GM23338 (cell line): ENCODE measurements at regions not wholly inside any gene's neighbourhood (a gene's known extent, or its start where the extent isn't known, plus 50 kb on each side); places are given as distances from the start of the nearest gene placed in this dataset.

ENCODE experiments used
- ATAC-seq: fragments of 200-7000 bp; cut with Tn5 transposase; 3 replicates; pipeline ENCODE4 v1.9.1; 2020
- DNase-seq: peaks from one replicate; pipeline ENCODE4 v3.0.0-alpha.2; 2015; ENCODE audit warnings: low spot score
- H2AFZ ChIP-seq: fragments of 200-600 bp; sonication (generic); 2 replicates; pipeline ENCODE4 v1.8.0; 2016; ENCODE audit warnings: antibody characterized with exemption, mild to moderate bottlenecking, moderate library complexity
- H3F3A ChIP-seq: fragments of 200-600 bp; sonication (generic); replicated peaks from 2 replicates; pipeline ENCODE4 v1.8.0; 2017; ENCODE audit warnings: antibody characterized with exemption, mixed run types, low read depth
- H3K27ac ChIP-seq: fragments of 200-600 bp; sonication (generic); 2 replicates; pipeline ENCODE4 v1.6.1; 2016; ENCODE audit warnings: low read depth
- H3K27me3 ChIP-seq: fragments of 200-600 bp; sonication (generic); 2 replicates; pipeline ENCODE4 v1.8.0; 2016; ENCODE audit warnings: mild to moderate bottlenecking, mixed run types, moderate library complexity; ENCODE audit not compliant: insufficient read depth
- H3K36me3 ChIP-seq: fragments of 200-600 bp; sonication (generic); 2 replicates; pipeline ENCODE4 v1.8.0; 2016; ENCODE audit warnings: mild to moderate bottlenecking; ENCODE audit not compliant: insufficient read depth
- H3K4me1 ChIP-seq: fragments of 200-600 bp; sonication (generic); 2 replicates; pipeline ENCODE4 v1.8.0; 2016; ENCODE audit warnings: mild to moderate bottlenecking, moderate library complexity; ENCODE audit not compliant: insufficient read depth
- H3K4me2 ChIP-seq: fragments of 200-600 bp; sonication (generic); 2 replicates; pipeline ENCODE4 v1.7.1; 2017; ENCODE audit warnings: mixed run types
- H3K4me3 ChIP-seq: fragments of 200-600 bp; sonication (generic); 2 replicates; pipeline ENCODE4 v1.6.1; 2016; ENCODE audit warnings: mixed run types
- H3K79me2 ChIP-seq: fragments of 200-600 bp; sonication (generic); replicated peaks from 2 replicates; pipeline ENCODE4 v1.8.0; 2017; ENCODE audit warnings: mild to moderate bottlenecking; ENCODE audit not compliant: insufficient read depth
- H3K9me2 ChIP-seq: fragments of 200-600 bp; sonication (generic); 2 replicates; pipeline ENCODE4 v1.8.0; 2017; ENCODE audit not compliant: insufficient read depth
- H4K20me1 ChIP-seq: fragments of 200-600 bp; sonication (generic); replicated peaks from 2 replicates; pipeline ENCODE4 v1.8.0; 2017; ENCODE audit warnings: mild to moderate bottlenecking; ENCODE audit not compliant: insufficient read depth
- H3K27ac Mint-ChIP-seq: 2 replicates; pipeline ENCODE4 v1.8.0; 2020; ENCODE audit warnings: inconsistent platforms, mild to moderate bottlenecking, moderate library complexity, mixed read lengths
- H3K27me3 Mint-ChIP-seq: 3 replicates; pipeline ENCODE4 v1.8.0; 2022; ENCODE audit warnings: low read depth, mild to moderate bottlenecking, moderate library complexity, mixed read lengths, inconsistent platforms; ENCODE audit not compliant: insufficient read depth, poor library complexity
- H3K36me3 Mint-ChIP-seq: 3 replicates; pipeline ENCODE4 v1.8.0; 2021; ENCODE audit warnings: low read depth, mild to moderate bottlenecking, inconsistent platforms, moderate library complexity, mixed read lengths
- H3K4me1 Mint-ChIP-seq: 3 replicates; pipeline ENCODE4 v1.8.0; 2020; ENCODE audit warnings: mild to moderate bottlenecking, inconsistent platforms, mixed read lengths
- H3K4me3 Mint-ChIP-seq: 3 replicates; pipeline ENCODE4 v1.8.0; 2021; ENCODE audit warnings: moderate library complexity, mild to moderate bottlenecking, inconsistent platforms, mixed read lengths
- H3K9me3 Mint-ChIP-seq: 3 replicates; pipeline ENCODE4 v1.8.0; 2020; ENCODE audit warnings: moderate library complexity, mild to moderate bottlenecking, inconsistent platforms, mixed read lengths
- CREB1 ChIP-seq: fragments of 250-450 bp; sonication (Bioruptor Pico); IDR thresholded peaks from 2 replicates; pipeline ENCODE4 v1.5.0; 2020; ENCODE audit warnings: low read depth, mild to moderate bottlenecking, moderate library complexity
- JUNB ChIP-seq: IDR thresholded peaks from one replicate; pipeline ENCODE4 v1.6.1; 2016; ENCODE audit warnings: antibody characterized with exemption; ENCODE audit not compliant: unreplicated experiment
- NANOG ChIP-seq: IDR thresholded peaks from 2 replicates; pipeline ENCODE4 v1.6.1; 2016; ENCODE audit warnings: antibody characterized with exemption, borderline replicate concordance
- POLR2AphosphoS5 ChIP-seq: IDR thresholded peaks from 2 replicates; pipeline ENCODE4 v1.6.1; 2016; ENCODE audit warnings: antibody characterized with exemption, low read depth
- REST ChIP-seq: IDR thresholded peaks from one replicate; pipeline ENCODE4 v1.6.1; 2018; ENCODE audit warnings: antibody characterized with exemption; ENCODE audit not compliant: unreplicated experiment
- STAT1 ChIP-seq: IDR thresholded peaks from one replicate; pipeline ENCODE4 v1.6.1; 2016; ENCODE audit warnings: antibody characterized with exemption; ENCODE audit not compliant: unreplicated experiment
- ZNF114 ChIP-seq: fragments of 250-450 bp; sonication (Bioruptor Pico); IDR thresholded peaks from 2 replicates; pipeline ENCODE4 v1.5.0; 2020; ENCODE audit warnings: mild to moderate bottlenecking, moderate library complexity

- no peak for TF ChIP-seq REST
Observed at GRCh38 chr12:105856048-105856405, 282.7 kb downstream of the NUAK1 start (continued).

GRCh38 chr12:105858981-105859710, 279.6 kb downstream of the NUAK1 start:
- Histone ChIP-seq H3K4me3 (no peak overlapping the region), H3K36me3 (no peaks in the 10 kb centered on the region), H3K4me1 (no peaks in the 10 kb centered on the region; the same call in 1 of the 2 replicates), H3K27ac (no peak overlapping the region), H3K9me2 (peaks cover 27% of the 10 kb centered on the region), H4K20me1 (no peaks in the 10 kb centered on the region), H2AFZ (no peak overlapping the region), H3K27me3 (no peaks in the 10 kb centered on the region), H3K4me2 (no peak overlapping the region), H3F3A (no peaks in the 10 kb centered on the region), H3K79me2 (no peaks in the 10 kb centered on the region)
- Mint-ChIP-seq H3K27me3 (peaks cover 2% of the 10 kb centered on the region), H3K36me3 (no peaks in the 10 kb centered on the region), H3K9me3 (no peaks in the 10 kb centered on the region; the same call in 2 of the 3 replicates), H3K27ac (no peak overlapping the region), H3K4me1 (peaks cover 11% of the 10 kb centered on the region), H3K4me3 (no peak overlapping the region)
- ATAC-seq (no peak), DNase-seq (no peak)
- no peak for TF ChIP-seq STAT1
- no peak for TF ChIP-seq JUNB
- TF ChIP-seq POLR2AphosphoS5 = no peak
- TF ChIP-seq REST = no peak
- TF ChIP-seq ZNF114 = no peak
- TF ChIP-seq CREB1 (CRISPR knock-in tag) = no peak
- no peak for TF ChIP-seq NANOG
